ENCODE measurements at regions not wholly inside any gene's neighbourhood (a gene's known extent, or its start where the extent isn't known, plus 50 kb on each side); places are given as distances from the start of the nearest gene placed in this dataset.

GRCh38 chr18:10278265-10278664 lies 176.2 kb upstream of the APCDD1 start:
- Histone ChIP-seq H3K36me3 (ENCODE audit: insufficient read depth, low read length) (no peaks in the 10 kb centered on the region), H3K4me1 (ENCODE audit: insufficient read depth, low read length) (no peaks in the 10 kb centered on the region), H3K4me3 (ENCODE audit: low read length) (no peak overlapping the region), H3K9me3 (ENCODE audit: control insufficient read depth in 1 of 2, insufficient read depth in 1 of 2, low read length in 2 of 2) (no peaks in the 10 kb centered on the region), H3K27ac (ENCODE audit: low read depth in 1 of 2, low read length in 2 of 2) (no peak overlapping the region), H3K27me3 (ENCODE audit: control insufficient read depth in 1 of 2, insufficient read depth in 2 of 2, low read length in 2 of 2) (no peaks in the 10 kb centered on the region)
- Mint-ChIP-seq H3K9me3 (no peaks in the 10 kb centered on the region), H3K27me3 (no peaks in the 10 kb centered on the region), H3K4me1 (ENCODE audit: low read depth) (no peaks in the 10 kb centered on the region), H3K4me3 (no peak overlapping the region), H3K27ac (no peak overlapping the region), H3K36me3 (ENCODE audit: low read depth) (no peaks in the 10 kb centered on the region)
- TF ChIP-seq CTCF (IDR thresholded peaks at IDR 0.05): no peak
- intact Hi-C loops (cut with DNase I, micrococcal nuclease): no loop called here
- ATAC-seq (ENCODE audit: poor library complexity) (no peak), DNase-seq (no peak)
- CTCF ChIA-PET: no interaction called here
- POLR2A ChIA-PET: no interaction called here

DNA sequence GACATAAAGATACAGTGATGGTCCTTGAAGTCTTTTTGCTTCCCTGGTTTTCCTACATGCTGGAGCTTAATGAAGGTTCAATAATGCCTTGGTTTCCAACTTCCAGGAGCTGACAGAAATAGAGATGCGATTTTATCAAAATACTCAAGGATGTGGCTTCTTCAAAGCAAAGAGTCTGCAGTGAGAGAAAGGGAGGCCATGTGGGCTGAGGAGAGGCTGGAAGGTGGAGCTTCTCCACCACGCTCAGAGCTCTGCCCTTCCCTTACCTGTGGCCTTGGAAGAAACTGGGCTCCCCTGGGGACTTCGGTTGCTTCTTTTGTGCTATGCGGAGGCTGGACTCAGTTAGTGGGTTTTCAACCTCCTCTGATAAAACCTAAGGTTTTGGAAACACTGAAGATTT lies 175.0 kb upstream of the APCDD1 start:
- intact Hi-C loops (cut with DNase I, micrococcal nuclease): no loop called here

GRCh38 chr18:10279905-10280644 lies 174.4 kb upstream of the APCDD1 start:
- Histone ChIP-seq H3K36me3 (ENCODE audit: insufficient read depth, low read length) (no peaks in the 10 kb centered on the region), H3K4me1 (ENCODE audit: insufficient read depth, low read length) (no peaks in the 10 kb centered on the region), H3K9me3 (ENCODE audit: control insufficient read depth in 1 of 2, insufficient read depth in 1 of 2, low read length in 2 of 2) (no peaks in the 10 kb centered on the region), H3K4me3 (ENCODE audit: low read length) (no peak overlapping the region), H3K27ac (ENCODE audit: low read depth in 1 of 2, low read length in 2 of 2) (no peak overlapping the region), H3K27me3 (ENCODE audit: control insufficient read depth in 1 of 2, insufficient read depth in 2 of 2, low read length in 2 of 2) (no peaks in the 10 kb centered on the region)
- ChIA-PET CTCF (no interaction called here), POLR2A (no interaction called here)
- H3K36me3 Mint-ChIP-seq (ENCODE audit: low read depth): no peaks in the 10 kb centered on the region
- H3K4me1 Mint-ChIP-seq (ENCODE audit: low read depth): no peaks in the 10 kb centered on the region
- H3K27ac Mint-ChIP-seq: no peak overlapping the region
- DNase-seq (no peak), ATAC-seq (ENCODE audit: poor library complexity) (no peak)
- H3K4me3 Mint-ChIP-seq: no peak overlapping the region
- no peak for TF ChIP-seq CTCF (IDR thresholded peaks at IDR 0.05)
- intact Hi-C loops (cut with DNase I, micrococcal nuclease): no loop called here
- H3K9me3 Mint-ChIP-seq: no peaks in the 10 kb centered on the region
- no peaks in the 10 kb centered on the region for H3K27me3 Mint-ChIP-seq

More for the DNA sequence above, 175.0 kb upstream of the APCDD1 start:
- H3K27me3 Mint-ChIP-seq: no peaks in the 10 kb centered on the region
- H3K27ac Mint-ChIP-seq: no peak overlapping the region
- no peaks in the 10 kb centered on the region for H3K4me1 ChIP-seq (ENCODE audit: insufficient read depth, low read length)
- no peaks in the 10 kb centered on the region for H3K27me3 ChIP-seq (ENCODE audit: control insufficient read depth in 1 of 2, insufficient read depth in 2 of 2, low read length in 2 of 2)
- DNase-seq: no peak
- no peaks in the 10 kb centered on the region for H3K36me3 ChIP-seq (ENCODE audit: insufficient read depth, low read length)
- TF ChIP-seq CTCF (IDR thresholded peaks at IDR 0.05): no peak
- no peak overlapping the region for H3K4me3 Mint-ChIP-seq
- no peak overlapping the region for H3K4me3 ChIP-seq (ENCODE audit: low read length)
- H3K27ac ChIP-seq (ENCODE audit: low read depth in 1 of 2, low read length in 2 of 2): no peak overlapping the region
- no peak for ATAC-seq (ENCODE audit: poor library complexity)
- H3K9me3 Mint-ChIP-seq: no peaks in the 10 kb centered on the region
- no peaks in the 10 kb centered on the region for H3K4me1 Mint-ChIP-seq (ENCODE audit: low read depth)
- H3K9me3 ChIP-seq (ENCODE audit: control insufficient read depth in 1 of 2, insufficient read depth in 1 of 2, low read length in 2 of 2): no peaks in the 10 kb centered on the region
- ChIA-PET POLR2A (no interaction called here), CTCF (no interaction called here)
- no peaks in the 10 kb centered on the region for H3K36me3 Mint-ChIP-seq (ENCODE audit: low read depth)
